Thyroid gland (tissue), 4 donors: ENCODE measurements at regions not wholly inside any gene's neighbourhood (a gene's known extent, or its start where the extent isn't known, plus 50 kb on each side); places are given as distances from the start of the nearest gene placed in this dataset.

Experiments used
- CTCF ChIP-seq, 6 experiments: fragments of 200-600 bp in 3 of 6; fragments of 450-650 bp in 3 of 6; sonication (generic) in 3 of 6; IDR thresholded peaks; one replicate each; pipeline ENCODE4 v1.5.1; 2016 to 2019; ENCODE audit warnings: antibody characterized with exemption in 6 of 6, mild to moderate bottlenecking in 2 of 6, inconsistent platforms in 1 of 6, moderate library complexity in 1 of 6
- POLR2A ChIP-seq, 2 donors: fragments of 450-650 bp; IDR thresholded peaks; one replicate each; pipeline ENCODE4 v1.6.1; 2017; ENCODE audit warnings: antibody characterized with exemption in 2 of 2, mild to moderate bottlenecking in 2 of 2, moderate library complexity in 1 of 2

- no peak for TF ChIP-seq CTCF (IDR thresholded peaks at IDR 0.05)
- no peak for TF ChIP-seq POLR2A (IDR thresholded peaks at IDR 0.05)
These were observed 228.1 kb upstream of the C11orf87 start for GRCh38 chr11:109193880-109194279.
